Adrenal gland (tissue), 5 donors: ENCODE measurements at regions not wholly inside any gene's neighbourhood (a gene's known extent, or its start where the extent isn't known, plus 50 kb on each side); places are given as distances from the start of the nearest gene placed in this dataset.

Experiments
- CTCF ChIP-seq, 6 experiments: fragments of 450-650 bp in 4 of 6; fragments of 200-600 bp in 2 of 6; sonication (generic) in 1 of 6; IDR thresholded peaks; 1 replicate in 5 of 6; 2 replicates in 1 of 6; pipeline versions ENCODE4 v1.5.1 to v1.8.0; 2016 to 2021; ENCODE audit warnings: antibody characterized with exemption in 6 of 6, mild to moderate bottlenecking in 2 of 6, moderate library complexity in 1 of 6
- POLR2A ChIP-seq, 2 donors: fragments of 450-650 bp; IDR thresholded peaks; one replicate each; pipeline ENCODE4 v1.6.1; 2017; ENCODE audit warnings: antibody characterized with exemption in 2 of 2, mild to moderate bottlenecking in 2 of 2, moderate library complexity in 1 of 2
- donor health status: DM: no; HTN: no; CAD: no.

- TF ChIP-seq CTCF (IDR thresholded peaks at IDR 0.05) (no peak), POLR2A (IDR thresholded peaks at IDR 0.05) (no peak)
Measured at GRCh38 chr7:15839416-15840100, 153.1 kb upstream of the MEOX2 start.
